ENCODE measurements at regions not wholly inside any gene's neighbourhood (a gene's known extent, or its start where the extent isn't known, plus 50 kb on each side); places are given as distances from the start of the nearest gene placed in this dataset.
A peak's percentile ranks its signal among the peaks of the same experiment; 100 is the strongest.

DNA sequence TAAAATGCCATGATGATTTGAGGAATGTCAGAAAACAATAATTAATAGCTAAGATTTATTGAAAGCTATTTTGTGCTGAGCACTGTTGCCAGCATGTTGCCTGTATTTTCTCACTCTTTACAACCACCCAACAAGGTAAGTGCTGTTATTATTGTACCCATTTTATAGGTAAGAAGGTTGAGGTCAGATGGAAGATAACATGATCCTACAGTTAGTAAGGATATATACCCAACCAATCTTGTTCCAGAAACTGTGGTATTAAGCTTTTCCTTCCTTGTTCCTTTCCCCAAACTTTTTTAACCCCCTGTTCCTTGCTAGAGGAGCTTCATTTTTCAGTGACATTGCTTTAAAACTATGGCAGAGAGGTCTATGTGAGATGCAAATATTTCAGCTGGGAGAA, 738.0 kb upstream of the ZEB2 start:
- DNase-seq (ENCODE audit: extremely low read depth, low read depth): no peak
- TF ChIP-seq CTCF (IDR thresholded peaks at IDR 0.05; ENCODE audit: low read depth, low read length, missing control alignments): no peak
- H3K4me3 ChIP-seq (replicated peaks; ENCODE audit: low read depth, low read length): no peak overlapping the region

- H3K4me3 ChIP-seq (replicated peaks; ENCODE audit: low read depth, low read length): no peak overlapping the region
- DNase-seq (ENCODE audit: extremely low read depth, low read depth): no peak
- no peak for TF ChIP-seq CTCF (IDR thresholded peaks at IDR 0.05; ENCODE audit: low read depth, low read length, missing control alignments)
Observed at GRCh38 chr2:145256551-145256950, 736.6 kb upstream of the ZEB2 start.

DNA sequence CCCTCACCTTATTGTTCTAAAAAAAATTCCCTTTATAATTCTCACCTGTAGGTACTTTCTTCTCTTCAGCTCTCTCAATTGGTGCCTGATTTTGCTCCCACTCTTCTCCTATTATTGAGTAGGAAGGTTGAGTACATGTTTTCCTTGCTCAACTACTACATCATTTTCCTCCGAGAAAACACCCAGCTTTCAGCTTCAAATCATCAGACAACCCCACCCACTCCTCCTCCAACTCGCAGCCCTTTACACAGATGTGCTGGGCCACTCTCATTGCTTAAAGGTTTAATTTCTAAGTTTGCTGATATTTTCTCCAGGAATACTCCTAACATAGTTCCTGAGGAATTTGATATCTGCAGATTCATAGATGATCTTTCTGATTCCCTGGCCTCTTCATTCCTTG, 734.4 kb upstream of the ZEB2 start:
- no peak for TF ChIP-seq CTCF (IDR thresholded peaks at IDR 0.05; ENCODE audit: low read depth, low read length, missing control alignments)
- DNase-seq (ENCODE audit: extremely low read depth, low read depth): no peak
- H3K4me3 ChIP-seq (replicated peaks; ENCODE audit: low read depth, low read length): no peak overlapping the region

DNA sequence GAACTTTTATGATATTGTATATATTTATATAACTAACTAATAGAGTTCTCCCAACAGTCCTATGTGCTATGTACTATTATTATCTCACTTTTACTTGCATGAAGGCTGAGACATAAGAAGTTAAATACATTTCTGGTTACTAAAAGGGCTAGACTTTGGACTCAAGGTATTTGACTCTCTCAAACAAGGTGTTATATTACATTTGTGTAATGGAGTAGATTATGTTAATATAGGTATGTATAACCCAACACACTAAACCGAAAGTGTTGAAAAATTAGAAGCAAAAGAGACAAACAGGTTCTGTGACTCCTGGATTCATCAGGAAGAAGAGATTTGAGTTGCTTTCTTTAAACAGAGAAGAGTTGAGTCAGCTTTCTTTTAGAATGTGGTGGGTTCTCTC, 733.6 kb upstream of the ZEB2 start:
- TF ChIP-seq CTCF (IDR thresholded peaks at IDR 0.05; ENCODE audit: low read depth, low read length, missing control alignments): no peak
- no peak for DNase-seq (ENCODE audit: extremely low read depth, low read depth)
- H3K4me3 ChIP-seq (replicated peaks; ENCODE audit: low read depth, low read length): no peak overlapping the region

DNA sequence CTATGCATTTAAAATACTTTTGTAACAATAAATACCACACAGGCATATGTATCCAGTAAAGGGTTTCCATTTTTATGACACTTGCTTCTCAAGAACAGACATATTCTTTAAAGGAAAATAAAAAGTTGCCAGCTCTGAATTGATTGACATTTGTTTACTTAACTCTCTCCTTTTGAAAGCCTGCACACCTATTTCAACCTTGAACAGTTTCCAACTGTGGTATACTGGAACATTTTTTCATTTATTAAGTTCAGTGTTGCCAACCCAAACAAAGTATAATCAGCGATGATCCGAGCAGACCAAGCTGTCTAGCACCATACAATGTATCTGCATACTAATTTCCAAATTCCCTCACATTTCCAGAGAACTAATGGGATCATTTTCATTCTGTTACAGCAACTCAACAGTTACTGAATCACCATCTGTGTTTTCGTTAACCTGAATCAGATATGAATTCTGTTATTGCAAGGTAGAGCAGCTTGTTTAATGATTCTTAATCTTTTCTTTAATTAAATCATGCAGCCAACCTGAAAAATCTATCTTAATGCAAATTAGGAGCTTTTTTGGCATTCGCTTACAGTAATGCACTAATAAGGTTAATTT, 725.5 kb upstream of the ZEB2 start:
- DNase-seq (ENCODE audit: extremely low read depth, low read depth): no peak
- TF ChIP-seq CTCF (IDR thresholded peaks at IDR 0.05; ENCODE audit: low read depth, low read length, missing control alignments): no peak
- no peak overlapping the region for H3K4me3 ChIP-seq (replicated peaks; ENCODE audit: low read depth, low read length)

DNA sequence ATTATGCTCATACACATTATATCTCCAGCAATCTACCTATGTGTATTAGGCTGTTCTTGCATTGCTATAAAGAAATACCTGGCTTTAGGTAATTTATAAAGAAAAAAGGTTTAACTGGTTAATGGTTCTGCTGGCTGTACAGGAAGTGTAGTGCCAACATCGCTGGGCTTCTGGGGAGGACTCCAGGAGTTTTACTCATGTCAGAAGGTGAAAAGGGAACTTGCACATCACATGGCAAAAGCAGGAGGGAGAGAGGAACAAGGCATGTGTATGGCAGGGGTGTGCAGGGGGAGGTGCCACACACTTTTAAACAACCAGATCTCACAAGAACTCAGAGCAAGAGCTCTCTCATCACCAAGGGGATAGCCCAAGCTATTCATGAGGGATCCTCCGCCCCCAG, 715.4 kb upstream of the ZEB2 start:
- no peak for TF ChIP-seq CTCF (IDR thresholded peaks at IDR 0.05; ENCODE audit: low read depth, low read length, missing control alignments)
- H3K4me3 ChIP-seq (replicated peaks; ENCODE audit: low read depth, low read length): no peak overlapping the region
- no peak for DNase-seq (ENCODE audit: extremely low read depth, low read depth)

DNA sequence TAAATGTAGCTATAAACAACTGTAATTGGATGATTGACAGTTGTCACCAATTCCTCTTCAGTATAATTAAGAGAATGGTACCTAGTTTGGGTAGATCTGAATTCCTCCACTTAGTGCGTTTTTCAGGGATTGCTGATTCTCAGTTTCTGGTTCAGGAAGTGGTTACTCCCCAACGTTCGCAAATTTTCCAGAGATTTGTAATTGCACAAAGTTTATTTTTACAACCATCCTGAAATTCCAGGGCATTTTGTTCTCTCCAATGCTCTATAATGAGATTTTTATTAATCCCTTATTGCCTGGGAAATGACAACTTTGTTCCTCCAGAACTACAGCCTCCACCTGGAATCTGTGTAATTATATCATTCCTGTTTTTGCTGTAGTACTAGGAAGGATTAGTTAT, 710.6 kb upstream of the ZEB2 start:
- TF ChIP-seq CTCF (IDR thresholded peaks at IDR 0.05; ENCODE audit: low read depth, low read length, missing control alignments): no peak
- H3K4me3 ChIP-seq (replicated peaks; ENCODE audit: low read depth, low read length): no peak overlapping the region

More for the DNA sequence above, 710.6 kb upstream of the ZEB2 start:
- peak; percentile 19 for DNase-seq (ENCODE audit: extremely low read depth, low read depth)

Measured in HFF-Myc (cell line).